GM12865 (cell line): ENCODE measurements at regions not wholly inside any gene's neighbourhood (a gene's known extent, or its start where the extent isn't known, plus 50 kb on each side); places are given as distances from the start of the nearest gene placed in this dataset.

Source experiments
- DNase-seq: peaks from one replicate; pipeline ENCODE4 v3.0.0; 2010; ENCODE audit warnings: low read depth
- H3K4me3 ChIP-seq: 2 replicates; pipeline ENCODE4 v1.5.1; 2011; ENCODE audit warnings: mild to moderate bottlenecking, low read depth, low read length, control low read depth
- TF ChIP-seq, protein P1 (sequence below): IDR thresholded peaks from 2 replicates; pipeline ENCODE4 v1.5.1; 2011; ENCODE audit warnings: low read length, control low read depth, low read depth, inconsistent platforms; ENCODE audit not compliant: insufficient read depth; ENCODE audit errors: missing control alignments

DNA sequence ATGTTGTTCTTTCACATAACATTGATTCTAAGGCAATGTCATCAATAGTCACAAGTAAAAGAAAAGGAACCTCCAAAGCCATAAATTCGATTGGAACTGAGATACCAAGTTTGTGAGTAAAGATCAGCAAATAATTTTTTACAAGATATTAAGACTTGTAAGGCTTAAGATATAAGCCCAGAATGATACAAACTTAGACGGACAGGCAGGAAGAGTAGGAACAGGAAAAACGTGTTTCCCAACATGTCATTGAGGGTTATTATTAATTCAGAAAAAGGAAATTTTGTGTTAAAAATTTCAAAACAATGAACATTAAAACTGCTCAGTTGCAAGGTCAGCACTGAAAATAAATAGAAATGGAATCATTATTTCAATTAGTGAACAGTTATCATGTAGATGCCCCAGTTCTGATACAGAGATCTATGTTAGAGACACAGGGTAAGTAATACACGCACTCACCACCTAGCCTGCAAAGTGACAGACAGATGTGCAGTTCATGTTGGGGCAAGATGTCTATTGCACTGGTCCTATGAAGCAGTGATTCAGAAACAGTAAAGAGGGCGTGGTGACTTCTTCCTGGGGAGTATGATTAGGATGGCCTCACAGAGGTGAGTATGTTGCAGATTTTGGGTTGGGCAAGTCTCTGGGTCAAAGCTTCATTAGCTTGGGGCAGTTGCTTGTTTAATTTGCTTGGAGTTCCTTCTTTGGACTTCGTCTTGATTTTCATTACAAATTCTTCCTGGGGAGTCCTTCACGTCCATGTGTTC lies 284.4 kb downstream of the SETD4 start:
- TF ChIP-seq, protein P1, sequence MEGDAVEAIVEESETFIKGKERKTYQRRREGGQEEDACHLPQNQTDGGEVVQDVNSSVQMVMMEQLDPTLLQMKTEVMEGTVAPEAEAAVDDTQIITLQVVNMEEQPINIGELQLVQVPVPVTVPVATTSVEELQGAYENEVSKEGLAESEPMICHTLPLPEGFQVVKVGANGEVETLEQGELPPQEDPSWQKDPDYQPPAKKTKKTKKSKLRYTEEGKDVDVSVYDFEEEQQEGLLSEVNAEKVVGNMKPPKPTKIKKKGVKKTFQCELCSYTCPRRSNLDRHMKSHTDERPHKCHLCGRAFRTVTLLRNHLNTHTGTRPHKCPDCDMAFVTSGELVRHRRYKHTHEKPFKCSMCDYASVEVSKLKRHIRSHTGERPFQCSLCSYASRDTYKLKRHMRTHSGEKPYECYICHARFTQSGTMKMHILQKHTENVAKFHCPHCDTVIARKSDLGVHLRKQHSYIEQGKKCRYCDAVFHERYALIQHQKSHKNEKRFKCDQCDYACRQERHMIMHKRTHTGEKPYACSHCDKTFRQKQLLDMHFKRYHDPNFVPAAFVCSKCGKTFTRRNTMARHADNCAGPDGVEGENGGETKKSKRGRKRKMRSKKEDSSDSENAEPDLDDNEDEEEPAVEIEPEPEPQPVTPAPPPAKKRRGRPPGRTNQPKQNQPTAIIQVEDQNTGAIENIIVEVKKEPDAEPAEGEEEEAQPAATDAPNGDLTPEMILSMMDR, result no peak
- no peak overlapping the region for H3K4me3 ChIP-seq
- no peak for DNase-seq

DNA sequence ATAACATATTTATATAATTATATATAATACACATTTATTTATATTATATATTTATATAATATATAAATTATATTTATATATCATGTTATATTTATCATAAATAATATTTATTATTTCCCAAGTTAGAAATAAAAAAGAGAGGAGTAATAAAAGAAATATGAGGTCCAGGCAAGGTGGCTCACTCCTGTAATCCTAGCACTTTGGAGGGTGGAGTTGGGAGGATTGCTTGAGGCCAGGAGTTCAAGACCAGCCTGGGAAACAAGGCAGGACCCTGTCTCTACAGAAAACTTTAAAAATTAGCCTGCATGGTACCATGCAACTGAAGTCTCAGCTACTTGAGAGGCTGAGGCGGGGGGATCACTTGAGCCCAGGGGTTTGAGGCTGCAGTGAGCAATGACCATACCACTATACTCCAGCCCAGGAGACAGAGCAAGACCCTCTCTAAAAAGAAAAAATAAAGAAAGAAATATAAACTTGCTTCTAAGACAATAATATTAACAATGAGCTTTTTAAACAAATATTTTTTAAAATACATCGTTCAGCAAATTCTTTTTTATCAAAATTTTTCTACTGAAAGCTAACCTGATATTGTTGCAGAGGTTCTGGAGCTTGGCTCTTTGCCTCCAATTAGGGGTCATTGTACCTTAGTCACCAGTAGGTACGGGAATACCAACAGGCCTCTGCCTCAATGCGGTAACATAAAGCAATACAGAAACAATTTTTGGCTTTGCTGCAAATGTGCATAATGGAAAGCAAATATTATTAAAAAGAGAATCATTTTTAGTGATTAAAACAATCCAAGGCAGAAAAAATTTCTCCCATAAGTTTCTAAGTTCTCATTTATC lies 290.0 kb downstream of the SETD4 start:
- no peak overlapping the region for H3K4me3 ChIP-seq
- TF ChIP-seq, protein P1, result no peak
- no peak for DNase-seq

DNA sequence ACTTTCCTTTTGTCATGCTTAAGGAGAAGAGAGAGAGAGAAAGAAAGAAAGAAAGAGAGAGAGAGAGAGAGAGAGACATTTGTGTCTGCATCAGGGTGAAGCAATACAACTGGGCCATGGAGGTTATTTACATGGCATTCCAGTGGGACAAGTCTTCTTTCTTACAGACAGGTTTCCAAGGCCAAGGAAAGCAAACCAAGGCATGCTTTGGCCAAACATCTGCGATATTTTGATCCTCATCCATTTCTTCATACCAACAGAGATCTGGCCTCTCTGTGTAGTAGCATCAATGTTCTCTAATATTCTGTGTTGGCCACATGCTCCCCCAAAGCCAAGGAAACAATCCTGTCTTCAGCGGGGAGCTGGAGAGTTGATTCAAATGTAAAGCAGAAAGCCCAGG lies 292.1 kb downstream of the SETD4 start:
- no peak for DNase-seq
- H3K4me3 ChIP-seq, result no peak overlapping the region
- TF ChIP-seq, protein P1, result no peak

DNA sequence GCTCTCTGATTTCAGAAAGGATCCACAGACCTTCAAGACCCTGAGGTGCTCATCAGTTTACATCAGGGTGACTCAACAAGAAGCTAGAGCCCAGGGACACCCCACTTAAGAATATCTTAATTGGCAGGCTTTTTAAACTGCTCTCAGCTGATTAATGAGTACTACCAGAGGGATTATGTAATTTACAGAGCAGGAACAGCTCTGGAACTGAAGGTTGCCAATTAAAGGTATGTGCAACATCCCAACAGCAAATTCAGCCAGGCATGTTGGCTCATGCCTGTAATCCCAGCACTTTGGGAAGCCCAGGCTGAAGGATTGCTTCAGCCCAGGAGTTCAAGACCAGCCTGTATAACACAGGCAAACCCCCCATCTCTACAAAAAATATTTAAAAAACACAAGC lies 295.7 kb downstream of the SETD4 start:
- no peak overlapping the region for H3K4me3 ChIP-seq
- no peak for DNase-seq
- TF ChIP-seq, protein P1, result no peak

DNA sequence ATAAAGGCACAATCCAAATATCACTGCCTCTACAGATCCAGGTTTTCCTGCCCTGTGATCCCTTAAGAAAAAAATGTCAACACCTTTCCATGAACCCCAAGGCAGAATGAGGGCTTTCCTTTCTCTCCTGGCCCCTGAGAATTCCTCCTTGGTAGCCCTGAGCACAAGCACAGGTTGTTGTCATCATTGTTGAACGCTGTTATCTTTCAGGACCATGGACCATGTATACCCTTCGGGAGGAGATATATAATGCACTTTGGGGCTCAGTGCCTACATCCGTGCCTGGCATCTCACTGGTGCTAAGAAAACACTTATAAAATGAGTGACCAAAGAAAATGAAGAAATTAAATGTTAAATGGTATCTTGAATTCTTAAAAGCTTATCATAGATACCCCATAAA lies 296.2 kb downstream of the SETD4 start:
- H3K4me3 ChIP-seq, result no peak overlapping the region
- TF ChIP-seq, protein P1, result no peak
- DNase-seq, result no peak

DNA sequence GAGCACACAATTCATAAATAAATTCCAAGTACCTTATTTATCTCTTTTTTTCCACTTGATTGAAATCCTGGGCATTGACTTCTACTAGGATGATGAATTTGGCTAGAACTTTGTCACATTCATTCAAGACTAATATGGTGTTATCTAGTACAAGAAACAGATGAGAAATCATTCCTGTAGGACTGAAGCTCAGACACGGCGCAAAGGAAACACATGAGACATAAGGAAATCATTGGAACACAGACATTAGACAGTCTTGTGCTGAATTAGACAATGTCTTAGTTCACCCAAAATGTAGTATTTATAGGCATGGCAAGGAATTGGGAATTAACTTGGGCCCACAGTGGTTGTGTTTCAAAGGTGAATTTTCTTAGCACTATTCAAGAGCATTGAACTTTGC lies 305.7 kb downstream of the SETD4 start:
- TF ChIP-seq, protein P1, result no peak
- no peak for DNase-seq

More for the DNA sequence above, 305.7 kb downstream of the SETD4 start:
- H3K4me3 ChIP-seq, result no peak overlapping the region
